ENCODE measurements at regions not wholly inside any gene's neighbourhood (a gene's known extent, or its start where the extent isn't known, plus 50 kb on each side); places are given as distances from the start of the nearest gene placed in this dataset.

- TF ChIP-seq EZH2phosphoT487 (IDR thresholded peaks at IDR 0.05; ENCODE audit: low read depth) (no peak), CTCF (IDR thresholded peaks at IDR 0.05; ENCODE audit: low read depth, low read length) (no peak)
Measured at GRCh38 chr12:82146740-82147139, 211.4 kb downstream of the CCDC59 start.
